MM.1S (cell line): ENCODE measurements at regions not wholly inside any gene's neighbourhood (a gene's known extent, or its start where the extent isn't known, plus 50 kb on each side); places are given as distances from the start of the nearest gene placed in this dataset.

Experiments used
- DNase-seq: peaks from one replicate; pipeline ENCODE4 v3.0.0-alpha.2; 2015
- H2AFZ ChIP-seq: fragments of 300-600 bp; sonication (generic); 2 replicates; pipeline ENCODE4 v1.6.0; 2016; ENCODE audit warnings: antibody characterized with exemption, low read length
- H3F3A ChIP-seq: fragments of 300-600 bp; sonication (generic); 2 replicates; pipeline ENCODE4 v1.6.1; 2016; ENCODE audit warnings: mild to moderate bottlenecking, antibody characterized with exemption, low read length, moderate library complexity, mixed read lengths; ENCODE audit not compliant: insufficient read depth
- H3K27ac ChIP-seq: fragments of 300-600 bp; sonication (generic); 2 replicates; pipeline ENCODE4 v1.5.1; 2016; ENCODE audit warnings: mild to moderate bottlenecking, low read length
- H3K27me3 ChIP-seq: fragments of 300-600 bp; sonication (generic); replicated peaks from 2 replicates; pipeline ENCODE4 v1.6.0; 2016; ENCODE audit warnings: low read length; ENCODE audit not compliant: insufficient read depth
- H3K36me3 ChIP-seq: fragments of 300-600 bp; sonication (generic); replicated peaks from 2 replicates; pipeline ENCODE4 v1.6.1; 2016; ENCODE audit warnings: mild to moderate bottlenecking, low read length, mixed read lengths; ENCODE audit not compliant: insufficient read depth
- H3K4me1 ChIP-seq: fragments of 300-600 bp; sonication (generic); 2 replicates; pipeline ENCODE4 v1.6.1; 2016; ENCODE audit warnings: low read length, mixed read lengths
- H3K4me2 ChIP-seq: fragments of 300-600 bp; sonication (generic); 2 replicates; pipeline ENCODE4 v1.6.0; 2016; ENCODE audit warnings: low read depth, low read length
- H3K4me3 ChIP-seq: fragments of 300-600 bp; sonication (generic); 2 replicates; pipeline ENCODE4 v1.5.1; 2016; ENCODE audit warnings: low read length, mixed read lengths
- H3K79me2 ChIP-seq: fragments of 300-600 bp; sonication (generic); 2 replicates; pipeline ENCODE4 v1.6.1; 2016; ENCODE audit warnings: mixed run types, low read length, mixed read lengths
- H3K9ac ChIP-seq: fragments of 300-600 bp; sonication (generic); 2 replicates; pipeline ENCODE4 v1.6.1; 2016; ENCODE audit warnings: low read length, mixed read lengths
- H3K9me2 ChIP-seq: fragments of 300-600 bp; sonication (generic); replicated peaks from 2 replicates; pipeline ENCODE4 v1.6.1; 2016; ENCODE audit warnings: mild to moderate bottlenecking, low read length, mixed read lengths; ENCODE audit not compliant: insufficient read depth
- H3K9me3 ChIP-seq: fragments of 300-600 bp; sonication (generic); replicated peaks from 2 replicates; pipeline ENCODE4 v1.6.1; 2016; ENCODE audit warnings: mild to moderate bottlenecking, low read length, mixed read lengths; ENCODE audit not compliant: insufficient read depth
- H4K20me1 ChIP-seq: fragments of 300-600 bp; sonication (generic); 2 replicates; pipeline ENCODE4 v1.6.1; 2016; ENCODE audit warnings: mild to moderate bottlenecking, low read length, moderate library complexity, mixed read lengths; ENCODE audit not compliant: insufficient read depth
- CTCF ChIP-seq: fragments of 300-600 bp; sonication (generic); IDR thresholded peaks from 2 replicates; pipeline ENCODE4 v1.5.1; 2016; ENCODE audit warnings: antibody characterized with exemption, low read length, mixed read lengths
- EZH2 ChIP-seq: fragments of 300-600 bp; sonication (generic); optimal IDR thresholded peaks from 2 replicates; pipeline ENCODE3; 2017; ENCODE audit warnings: low read depth, mild to moderate bottlenecking, antibody characterized with exemption, low read length, mixed read lengths
- EZH2phosphoT487 ChIP-seq: fragments of 300-600 bp; sonication (generic); IDR thresholded peaks from 2 replicates; pipeline ENCODE4 v1.6.1; 2018; ENCODE audit warnings: antibody characterized with exemption, low read length

DNA sequence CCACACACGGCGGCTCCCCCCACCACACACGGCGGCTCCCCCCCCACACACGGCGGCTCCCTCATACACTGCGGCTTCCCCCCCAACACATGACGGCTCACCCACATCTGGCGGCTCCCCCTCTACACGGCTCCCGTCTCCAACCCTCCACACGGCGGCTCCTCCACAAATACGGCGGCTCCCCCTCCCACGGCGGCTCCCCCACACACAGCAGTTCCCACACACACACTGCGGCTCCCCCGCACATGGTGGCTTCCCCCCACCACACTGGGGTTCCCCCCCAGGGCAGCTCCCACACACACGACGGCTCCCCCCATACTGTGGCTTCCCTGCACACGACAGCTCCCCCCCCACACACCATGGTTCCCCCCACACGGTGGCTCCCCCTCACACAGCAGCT, 98.0 kb downstream of the TTLL2 start:
- H3K79me2 ChIP-seq = no peaks in the 10 kb centered on the region
- no peak overlapping the region for H3K27ac ChIP-seq
- no peaks in the 10 kb centered on the region for H4K20me1 ChIP-seq
- no peaks in the 10 kb centered on the region for H3K36me3 ChIP-seq
- H3K4me1 ChIP-seq = no peaks in the 10 kb centered on the region
- TF ChIP-seq EZH2phosphoT487 (no peak), CTCF (no peak), EZH2 (no peak)
- no peaks in the 10 kb centered on the region for H3K27me3 ChIP-seq
- H3K4me3 ChIP-seq = no peak overlapping the region
- H3K4me2 ChIP-seq = no peak overlapping the region
- no peaks in the 10 kb centered on the region for H3K9me3 ChIP-seq
- H3K9me2 ChIP-seq = no peaks in the 10 kb centered on the region
- no peak overlapping the region for H3K9ac ChIP-seq
- no peaks in the 10 kb centered on the region for H3F3A ChIP-seq
- DNase-seq = no peak
- no peak overlapping the region for H2AFZ ChIP-seq

- Histone ChIP-seq H3K9ac (no peak overlapping the region), H3F3A (no peaks in the 10 kb centered on the region), H3K9me2 (no peaks in the 10 kb centered on the region), H3K4me1 (no peaks in the 10 kb centered on the region), H3K79me2 (no peaks in the 10 kb centered on the region), H3K4me3 (no peak overlapping the region), H3K9me3 (no peaks in the 10 kb centered on the region), H3K36me3 (no peaks in the 10 kb centered on the region), H3K4me2 (no peak overlapping the region), H3K27ac (no peak overlapping the region), H2AFZ (no peak overlapping the region), H3K27me3 (no peaks in the 10 kb centered on the region), H4K20me1 (no peaks in the 10 kb centered on the region)
- no peak for DNase-seq
- TF ChIP-seq EZH2 (no peak), EZH2phosphoT487 (no peak), CTCF (no peak)
Observed at GRCh38 chr6:167424060-167424673, 99.3 kb downstream of the TTLL2 start.

GRCh38 chr6:167424700-167425099, 99.8 kb downstream of the TTLL2 start:
- DNase-seq = no peak
- Histone ChIP-seq H3K27me3 (no peaks in the 10 kb centered on the region), H3K9ac (no peak overlapping the region), H3K27ac (no peak overlapping the region), H4K20me1 (no peaks in the 10 kb centered on the region), H3K9me2 (no peaks in the 10 kb centered on the region), H3K9me3 (no peaks in the 10 kb centered on the region), H3K4me3 (no peak overlapping the region), H3K36me3 (no peaks in the 10 kb centered on the region), H3K4me2 (no peak overlapping the region), H3F3A (no peaks in the 10 kb centered on the region), H3K4me1 (no peaks in the 10 kb centered on the region), H2AFZ (no peak overlapping the region), H3K79me2 (no peaks in the 10 kb centered on the region)
- no peak for TF ChIP-seq CTCF
- no peak for TF ChIP-seq EZH2phosphoT487
- no peak for TF ChIP-seq EZH2
